HepG2 (cell line): ENCODE measurements at regions not wholly inside any gene's neighbourhood (a gene's known extent, or its start where the extent isn't known, plus 50 kb on each side); places are given as distances from the start of the nearest gene placed in this dataset.
A peak's percentile ranks its signal among the peaks of the same experiment; 100 is the strongest.

Source experiments
- EEA1 ChIP-seq: sonication (generic); formaldehyde crosslinking; IDR thresholded peaks from 2 replicates; pipeline ENCODE4 v1.5.1; 2020; ENCODE audit warnings: mild to moderate bottlenecking, missing genetic modification reagents, borderline replicate concordance
- EP300 ChIP-seq, 3 experiments: sonication (generic) in 1 of 3; formaldehyde crosslinking in 1 of 3; IDR thresholded peaks; 2 replicates each; pipeline versions ENCODE4 v1.5.1 to v1.6.1; 2011 to 2020; ENCODE audit warnings: low read depth in 2 of 3, low read length in 2 of 3, borderline replicate concordance in 1 of 3, improper control_type of control experiment in 1 of 3, mild to moderate bottlenecking in 1 of 3, missing genetic modification reagents in 1 of 3, moderate library complexity in 1 of 3
- HNF4A ChIP-seq: sonication (generic); formaldehyde crosslinking; IDR thresholded peaks from 2 replicates; pipeline ENCODE4 v1.4.0; 2020; ENCODE audit warnings: missing genetic modification reagents
- KLF12 ChIP-seq: sonication (generic); formaldehyde crosslinking; IDR thresholded peaks from 2 replicates; pipeline ENCODE4 v1.4.0; 2020; ENCODE audit warnings: missing genetic modification reagents, borderline replicate concordance
- KLF6 ChIP-seq: IDR thresholded peaks from 2 replicates; pipeline ENCODE4 v1.8.0; 2016; ENCODE audit warnings: missing biosample characterization, missing genetic modification reagents
- MXD4 ChIP-seq: IDR thresholded peaks from 2 replicates; pipeline ENCODE4 v1.6.1; 2016; ENCODE audit warnings: mild to moderate bottlenecking, missing biosample characterization, missing genetic modification reagents
- NR3C1 ChIP-seq: sonication (generic); formaldehyde crosslinking; IDR thresholded peaks from 2 replicates; pipeline ENCODE4 v1.4.0; 2020; ENCODE audit warnings: missing genetic modification reagents
- POLR2A ChIP-seq, 2 experiments: IDR thresholded peaks; 2 replicates each; pipeline ENCODE4 v1.6.1; 2011; ENCODE audit warnings: low read depth in 2 of 2, low read length in 2 of 2, mild to moderate bottlenecking in 1 of 2, moderate library complexity in 1 of 2; ENCODE audit not compliant: insufficient read depth in 1 of 2
- PRMT3 ChIP-seq: sonication (generic); formaldehyde crosslinking; IDR thresholded peaks from 2 replicates; pipeline ENCODE4 v1.8.1; 2022; ENCODE audit warnings: low read depth, mild to moderate bottlenecking, moderate library complexity, missing genetic modification reagents, borderline replicate concordance
- RBAK ChIP-seq: sonication (generic); formaldehyde crosslinking; IDR thresholded peaks from 2 replicates; pipeline ENCODE4 v1.5.1; 2020; ENCODE audit warnings: mild to moderate bottlenecking, missing genetic modification reagents
- SSRP1 ChIP-seq: IDR thresholded peaks from 2 replicates; pipeline ENCODE4 v1.6.1; 2016; ENCODE audit warnings: control low read depth
- ZFP82 ChIP-seq: sonication (generic); formaldehyde crosslinking; IDR thresholded peaks from 2 replicates; pipeline ENCODE4 v1.5.1; 2020; ENCODE audit warnings: mild to moderate bottlenecking, missing genetic modification reagents, borderline replicate concordance
- ZNF232 ChIP-seq: sonication (generic); formaldehyde crosslinking; IDR thresholded peaks from 2 replicates; pipeline ENCODE4 v1.4.0; 2020; ENCODE audit warnings: missing genetic modification reagents, borderline replicate concordance
- ZNF253 ChIP-seq: sonication (generic); formaldehyde crosslinking; IDR thresholded peaks from 2 replicates; pipeline ENCODE4 v1.8.0; 2022; ENCODE audit warnings: mild to moderate bottlenecking, missing genetic modification reagents, borderline replicate concordance
- ZNF296 ChIP-seq: sonication (generic); formaldehyde crosslinking; conservative IDR thresholded peaks from 2 replicates; pipeline ENCODE4 v1.5.0; 2020; ENCODE audit warnings: mild to moderate bottlenecking, missing genetic modification reagents
- ZNF558 ChIP-seq: sonication (generic); formaldehyde crosslinking; IDR thresholded peaks from 2 replicates; pipeline ENCODE4 v1.9.0; 2022; ENCODE audit warnings: mild to moderate bottlenecking, missing genetic modification reagents, borderline replicate concordance
- ZNF572 ChIP-seq: sonication (generic); formaldehyde crosslinking; IDR thresholded peaks from 2 replicates; pipeline ENCODE4 v1.5.1; 2020; ENCODE audit warnings: mild to moderate bottlenecking, missing genetic modification reagents
- ZNF605 ChIP-seq: sonication (generic); formaldehyde crosslinking; IDR thresholded peaks from 2 replicates; pipeline ENCODE4 v1.8.0; 2022; ENCODE audit warnings: mild to moderate bottlenecking, missing genetic modification reagents
- TF ChIP-seq, protein P1 (sequence below): sonication (generic); formaldehyde crosslinking; conservative IDR thresholded peaks from 2 replicates; pipeline ENCODE4 v1.8.0; 2022; ENCODE audit warnings: mild to moderate bottlenecking, moderate library complexity, missing genetic modification reagents
- TF ChIP-seq, protein P2 (sequence below): sonication (generic); formaldehyde crosslinking; IDR thresholded peaks from 2 replicates; pipeline ENCODE4 v1.5.0; 2020; ENCODE audit warnings: missing genetic modification reagents
- TF ChIP-seq, protein P3 (sequence below): sonication (generic); formaldehyde crosslinking; IDR thresholded peaks from 2 replicates; pipeline ENCODE4 v1.5.0; 2020; ENCODE audit warnings: mild to moderate bottlenecking, missing genetic modification reagents
- TF ChIP-seq, protein P4 (sequence below): sonication (generic); formaldehyde crosslinking; IDR thresholded peaks from 2 replicates; pipeline ENCODE4; 2020; ENCODE audit warnings: missing genetic modification reagents, mild to moderate bottlenecking, borderline replicate concordance

DNA sequence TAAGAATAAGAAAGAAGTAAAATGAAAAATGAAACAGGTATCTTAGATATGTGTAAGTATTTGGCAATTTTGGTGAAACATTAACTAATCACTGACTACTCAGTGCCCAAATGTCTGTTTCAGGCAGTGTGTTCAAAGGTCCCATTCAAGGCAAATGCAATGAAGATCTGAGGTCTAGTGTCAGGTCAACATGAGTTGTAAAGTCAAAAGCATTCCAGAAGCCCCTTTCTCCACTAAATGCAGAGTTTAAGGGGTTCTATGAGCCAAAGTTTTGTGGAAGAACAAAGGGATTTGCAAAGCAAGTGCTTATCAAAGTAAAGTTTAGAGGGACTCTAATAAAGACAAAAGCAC lies 71.0 kb upstream of the GPBP1 start (continued):
- TF ChIP-seq, protein P1, sequence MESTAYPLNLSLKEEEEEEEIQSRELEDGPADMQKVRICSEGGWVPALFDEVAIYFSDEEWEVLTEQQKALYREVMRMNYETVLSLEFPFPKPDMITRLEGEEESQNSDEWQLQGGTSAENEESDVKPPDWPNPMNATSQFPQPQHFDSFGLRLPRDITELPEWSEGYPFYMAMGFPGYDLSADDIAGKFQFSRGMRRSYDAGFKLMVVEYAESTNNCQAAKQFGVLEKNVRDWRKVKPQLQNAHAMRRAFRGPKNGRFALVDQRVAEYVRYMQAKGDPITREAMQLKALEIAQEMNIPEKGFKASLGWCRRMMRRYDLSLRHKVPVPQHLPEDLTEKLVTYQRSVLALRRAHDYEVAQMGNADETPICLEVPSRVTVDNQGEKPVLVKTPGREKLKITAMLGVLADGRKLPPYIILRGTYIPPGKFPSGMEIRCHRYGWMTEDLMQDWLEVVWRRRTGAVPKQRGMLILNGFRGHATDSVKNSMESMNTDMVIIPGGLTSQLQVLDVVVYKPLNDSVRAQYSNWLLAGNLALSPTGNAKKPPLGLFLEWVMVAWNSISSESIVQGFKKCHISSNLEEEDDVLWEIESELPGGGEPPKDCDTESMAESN (CRISPR knock-in tag) = peak; percentile 25; the same call in 1 of the 2 replicates
- TF ChIP-seq RBAK (CRISPR knock-in tag) (no peak), ZNF232 (CRISPR knock-in tag) (no peak), PRMT3 (CRISPR knock-in tag) (no peak), ZNF558 (CRISPR knock-in tag) (no peak), HNF4A (peak; percentile 86), ZNF296 (no peak), ZNF253 (no peak), POLR2A (IDR thresholded peaks at IDR 0.05; ENCODE audit: insufficient read depth in 1 of 2, low read depth in 2 of 2, low read length in 2 of 2) (0 out of 4 replicates have a peak, but pooled peaks of 1 of the 2 experiments have one; percentile 46), ZNF572 (no peak), MXD4 (no peak), NR3C1 (CRISPR knock-in tag) (no peak), EP300 (IDR thresholded peaks at IDR 0.05; ENCODE audit: low read depth in 2 of 2, low read length in 2 of 2) (peak; percentile 56 to 90; a peak in 2 of 4 replicates), EP300 (CRISPR knock-in tag; IDR thresholded peaks at IDR 0.05; ENCODE audit: borderline replicate concordance) (peak; percentile 53; the same call in 1 of the 2 replicates), SSRP1 (CRISPR knock-in tag) (peak; percentile 29; the same call in 1 of the 2 replicates), ZNF605 (no peak), KLF6 (CRISPR knock-in tag) (0 out of 2 replicates have a peak, but pooled peaks have one; percentile 5), KLF12 (CRISPR knock-in tag) (no peak), EEA1 (CRISPR knock-in tag) (no peak), ZFP82 (CRISPR knock-in tag) (no peak)
- TF ChIP-seq, protein P2, sequence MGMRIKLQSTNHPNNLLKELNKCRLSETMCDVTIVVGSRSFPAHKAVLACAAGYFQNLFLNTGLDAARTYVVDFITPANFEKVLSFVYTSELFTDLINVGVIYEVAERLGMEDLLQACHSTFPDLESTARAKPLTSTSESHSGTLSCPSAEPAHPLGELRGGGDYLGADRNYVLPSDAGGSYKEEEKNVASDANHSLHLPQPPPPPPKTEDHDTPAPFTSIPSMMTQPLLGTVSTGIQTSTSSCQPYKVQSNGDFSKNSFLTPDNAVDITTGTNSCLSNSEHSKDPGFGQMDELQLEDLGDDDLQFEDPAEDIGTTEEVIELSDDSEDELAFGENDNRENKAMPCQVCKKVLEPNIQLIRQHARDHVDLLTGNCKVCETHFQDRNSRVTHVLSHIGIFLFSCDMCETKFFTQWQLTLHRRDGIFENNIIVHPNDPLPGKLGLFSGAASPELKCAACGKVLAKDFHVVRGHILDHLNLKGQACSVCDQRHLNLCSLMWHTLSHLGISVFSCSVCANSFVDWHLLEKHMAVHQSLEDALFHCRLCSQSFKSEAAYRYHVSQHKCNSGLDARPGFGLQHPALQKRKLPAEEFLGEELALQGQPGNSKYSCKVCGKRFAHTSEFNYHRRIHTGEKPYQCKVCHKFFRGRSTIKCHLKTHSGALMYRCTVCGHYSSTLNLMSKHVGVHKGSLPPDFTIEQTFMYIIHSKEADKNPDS (CRISPR knock-in tag) = no peak
- TF ChIP-seq, protein P3, sequence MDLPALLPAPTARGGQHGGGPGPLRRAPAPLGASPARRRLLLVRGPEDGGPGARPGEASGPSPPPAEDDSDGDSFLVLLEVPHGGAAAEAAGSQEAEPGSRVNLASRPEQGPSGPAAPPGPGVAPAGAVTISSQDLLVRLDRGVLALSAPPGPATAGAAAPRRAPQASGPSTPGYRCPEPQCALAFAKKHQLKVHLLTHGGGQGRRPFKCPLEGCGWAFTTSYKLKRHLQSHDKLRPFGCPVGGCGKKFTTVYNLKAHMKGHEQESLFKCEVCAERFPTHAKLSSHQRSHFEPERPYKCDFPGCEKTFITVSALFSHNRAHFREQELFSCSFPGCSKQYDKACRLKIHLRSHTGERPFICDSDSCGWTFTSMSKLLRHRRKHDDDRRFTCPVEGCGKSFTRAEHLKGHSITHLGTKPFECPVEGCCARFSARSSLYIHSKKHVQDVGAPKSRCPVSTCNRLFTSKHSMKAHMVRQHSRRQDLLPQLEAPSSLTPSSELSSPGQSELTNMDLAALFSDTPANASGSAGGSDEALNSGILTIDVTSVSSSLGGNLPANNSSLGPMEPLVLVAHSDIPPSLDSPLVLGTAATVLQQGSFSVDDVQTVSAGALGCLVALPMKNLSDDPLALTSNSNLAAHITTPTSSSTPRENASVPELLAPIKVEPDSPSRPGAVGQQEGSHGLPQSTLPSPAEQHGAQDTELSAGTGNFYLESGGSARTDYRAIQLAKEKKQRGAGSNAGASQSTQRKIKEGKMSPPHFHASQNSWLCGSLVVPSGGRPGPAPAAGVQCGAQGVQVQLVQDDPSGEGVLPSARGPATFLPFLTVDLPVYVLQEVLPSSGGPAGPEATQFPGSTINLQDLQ (CRISPR knock-in tag) = no peak
- TF ChIP-seq, protein P4, sequence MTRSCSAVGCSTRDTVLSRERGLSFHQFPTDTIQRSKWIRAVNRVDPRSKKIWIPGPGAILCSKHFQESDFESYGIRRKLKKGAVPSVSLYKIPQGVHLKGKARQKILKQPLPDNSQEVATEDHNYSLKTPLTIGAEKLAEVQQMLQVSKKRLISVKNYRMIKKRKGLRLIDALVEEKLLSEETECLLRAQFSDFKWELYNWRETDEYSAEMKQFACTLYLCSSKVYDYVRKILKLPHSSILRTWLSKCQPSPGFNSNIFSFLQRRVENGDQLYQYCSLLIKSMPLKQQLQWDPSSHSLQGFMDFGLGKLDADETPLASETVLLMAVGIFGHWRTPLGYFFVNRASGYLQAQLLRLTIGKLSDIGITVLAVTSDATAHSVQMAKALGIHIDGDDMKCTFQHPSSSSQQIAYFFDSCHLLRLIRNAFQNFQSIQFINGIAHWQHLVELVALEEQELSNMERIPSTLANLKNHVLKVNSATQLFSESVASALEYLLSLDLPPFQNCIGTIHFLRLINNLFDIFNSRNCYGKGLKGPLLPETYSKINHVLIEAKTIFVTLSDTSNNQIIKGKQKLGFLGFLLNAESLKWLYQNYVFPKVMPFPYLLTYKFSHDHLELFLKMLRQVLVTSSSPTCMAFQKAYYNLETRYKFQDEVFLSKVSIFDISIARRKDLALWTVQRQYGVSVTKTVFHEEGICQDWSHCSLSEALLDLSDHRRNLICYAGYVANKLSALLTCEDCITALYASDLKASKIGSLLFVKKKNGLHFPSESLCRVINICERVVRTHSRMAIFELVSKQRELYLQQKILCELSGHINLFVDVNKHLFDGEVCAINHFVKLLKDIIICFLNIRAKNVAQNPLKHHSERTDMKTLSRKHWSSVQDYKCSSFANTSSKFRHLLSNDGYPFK (CRISPR knock-in tag) = no peak
